Stimulated activated CD4-positive, alpha-beta T cell treated with anti-CD3 and anti-CD28 coated beads, Interleukin-1b, Interleukin-23, amount 100 ng/mL, for 24 hours (primary cell): ENCODE measurements at regions not wholly inside any gene's neighbourhood (a gene's known extent, or its start where the extent isn't known, plus 50 kb on each side); places are given as distances from the start of the nearest gene placed in this dataset.
"Not testable (repeated sequence)": the region's sequence is repeated elsewhere in the genome, so short reads cannot be mapped to it uniquely, and the experiment has no call there.

ENCODE experiments used
- DNase-seq, 4 experiments: peaks; one replicate each; pipeline ENCODE4 v3.0.0-alpha.2; 2020; ENCODE audit warnings: low read depth in 4 of 4, low spot score in 1 of 4

- no peak for DNase-seq
Measured at GRCh38 chr5:63220244-63220643, 641.6 kb downstream of the LRRC70 start.

GRCh38 chr5:63217422-63217821 lies 638.8 kb downstream of the LRRC70 start:
- DNase-seq: no peak

- DNase-seq: no peak
Measured at GRCh38 chr5:63213256-63213655, 634.6 kb downstream of the LRRC70 start.

- DNase-seq: no peak
Measured at GRCh38 chr5:63211448-63212132, 633.0 kb downstream of the LRRC70 start.

GRCh38 chr5:63205976-63206375 lies 627.4 kb downstream of the LRRC70 start:
- DNase-seq: no peak

- no peak for DNase-seq
Measured at GRCh38 chr5:63201738-63202137, 623.1 kb downstream of the LRRC70 start.

GRCh38 chr5:63194126-63194525 lies 615.5 kb downstream of the LRRC70 start:
- DNase-seq: no peak

- not testable (repeated sequence) for DNase-seq
Measured at GRCh38 chr5:63180190-63180589, 601.6 kb downstream of the LRRC70 start.

GRCh38 chr5:63175850-63176249 lies 597.2 kb downstream of the LRRC70 start:
- no peak for DNase-seq

GRCh38 chr5:63170486-63170885 lies 591.9 kb downstream of the LRRC70 start:
- no peak for DNase-seq

GRCh38 chr5:63164838-63165535 lies 586.4 kb downstream of the LRRC70 start:
- no peak for DNase-seq

- DNase-seq: no peak
Measured at GRCh38 chr5:63164339-63164738, 585.7 kb downstream of the LRRC70 start.

- DNase-seq: no peak
Measured at GRCh38 chr5:63155310-63155631, 576.7 kb downstream of the LRRC70 start.

GRCh38 chr5:63154476-63155309 lies 576.1 kb downstream of the LRRC70 start:
- DNase-seq: no peak

- DNase-seq: no peak
Measured at GRCh38 chr5:63152871-63153270, 574.3 kb downstream of the LRRC70 start.

- DNase-seq: no peak
Measured at GRCh38 chr5:63145167-63145566, 566.5 kb downstream of the LRRC70 start.

- no peak for DNase-seq
Measured at GRCh38 chr5:63141591-63141990, 563.0 kb downstream of the LRRC70 start.

- DNase-seq: no peak
Measured at GRCh38 chr5:63135291-63135690, 556.7 kb downstream of the LRRC70 start.

- no peak for DNase-seq
Measured at GRCh38 chr5:63131626-63132285, 553.1 kb downstream of the LRRC70 start.

GRCh38 chr5:63128761-63129160 lies 550.1 kb downstream of the LRRC70 start:
- DNase-seq: no peak

GRCh38 chr5:63128018-63128417 lies 549.4 kb downstream of the LRRC70 start:
- no peak for DNase-seq

GRCh38 chr5:63127054-63127453 lies 548.4 kb downstream of the LRRC70 start:
- no peak for DNase-seq
